ENCODE measurements at regions not wholly inside any gene's neighbourhood (a gene's known extent, or its start where the extent isn't known, plus 50 kb on each side); places are given as distances from the start of the nearest gene placed in this dataset.

GRCh38 chr1:198901266-198901665, 262.4 kb downstream of the PTPRC start:
- POLR2A ChIA-PET: no interaction called here
- CTCF ChIA-PET: no interaction called here

- CTCF ChIA-PET: interaction anchor here (1.0 kb wide), 1 partner anchor 666 kb away, joined by 3 read pairs; no protein-coding TSS in a partner anchor
- POLR2A ChIA-PET: no interaction called here
Observed at GRCh38 chr1:198902655-198903054, 263.8 kb downstream of the PTPRC start.

GRCh38 chr1:198903203-198903602, 264.4 kb downstream of the PTPRC start:
- ChIA-PET CTCF (interaction anchor here (1.0 kb wide), 1 partner anchor 666 kb away, joined by 3 read pairs; no protein-coding TSS in a partner anchor), POLR2A (no interaction called here)

GRCh38 chr1:198903621-198904020, 264.8 kb downstream of the PTPRC start:
- POLR2A ChIA-PET: no interaction called here
- CTCF ChIA-PET: no interaction called here

- ChIA-PET CTCF (no interaction called here), POLR2A (no interaction called here)
Observed at GRCh38 chr1:198904321-198904720, 265.5 kb downstream of the PTPRC start.

GRCh38 chr1:198906739-198907422, 268.0 kb downstream of the PTPRC start:
- POLR2A ChIA-PET: no interaction called here
- CTCF ChIA-PET: no interaction called here

GRCh38 chr1:198907423-198907746, 268.5 kb downstream of the PTPRC start:
- ChIA-PET CTCF (no interaction called here), POLR2A (no interaction called here)

- POLR2A ChIA-PET: no interaction called here
- CTCF ChIA-PET: no interaction called here
Observed at GRCh38 chr1:198908995-198909394, 270.2 kb downstream of the PTPRC start.

GRCh38 chr1:198909973-198910372, 271.1 kb downstream of the PTPRC start:
- CTCF ChIA-PET: no interaction called here

GRCh38 chr1:198910816-198911215, 272.0 kb downstream of the PTPRC start:
- ChIA-PET POLR2A (no interaction called here), CTCF (no interaction called here)

More at GRCh38 chr1:198909973-198910372, 271.1 kb downstream of the PTPRC start:
- POLR2A ChIA-PET: no interaction called here

GRCh38 chr1:198912046-198912445, 273.2 kb downstream of the PTPRC start:
- ChIA-PET CTCF (no interaction called here), POLR2A (no interaction called here)

- ChIA-PET POLR2A (no interaction called here), CTCF (no interaction called here)
Observed at GRCh38 chr1:198913667-198914066, 274.8 kb downstream of the PTPRC start.

GRCh38 chr1:198915327-198916231, 276.7 kb downstream of the PTPRC start:
- POLR2A ChIA-PET: no interaction called here
- CTCF ChIA-PET: no interaction called here

GRCh38 chr1:198917226-198917625, 278.4 kb downstream of the PTPRC start:
- ChIA-PET CTCF (no interaction called here), POLR2A (no interaction called here)

- CTCF ChIA-PET: no interaction called here
- POLR2A ChIA-PET: no interaction called here
Observed at GRCh38 chr1:198918920-198919319, 280.1 kb downstream of the PTPRC start.

GRCh38 chr1:198919667-198920398, 281.0 kb downstream of the PTPRC start:
- ChIA-PET POLR2A (no interaction called here), CTCF (interaction anchor here (1.2 kb wide), 1 partner anchor 14 kb away, joined by 3 read pairs; no protein-coding TSS in a partner anchor)

- ChIA-PET POLR2A (interaction anchor here (0.7 kb wide), 1 partner anchor 49 kb away, joined by 4 read pairs; no protein-coding TSS in a partner anchor), CTCF (no interaction called here)
Observed at GRCh38 chr1:198922638-198923430, 284.0 kb downstream of the PTPRC start.

- CTCF ChIA-PET: no interaction called here
- POLR2A ChIA-PET: no interaction called here
Observed at GRCh38 chr1:198923993-198924392, 285.2 kb downstream of the PTPRC start.

- POLR2A ChIA-PET: no interaction called here
- CTCF ChIA-PET: no interaction called here
Observed at GRCh38 chr1:198925567-198925966, 286.7 kb downstream of the PTPRC start.

GRCh38 chr1:198927129-198927528, 288.3 kb downstream of the PTPRC start:
- POLR2A ChIA-PET: no interaction called here
- CTCF ChIA-PET: no interaction called here

All from activated CD8-positive, alpha-beta memory T cell treated with anti-CD3 and anti-CD28 coated beads for 36 hours (primary cell).